Natural killer cell (primary cell): ENCODE measurements at regions not wholly inside any gene's neighbourhood (a gene's known extent, or its start where the extent isn't known, plus 50 kb on each side); places are given as distances from the start of the nearest gene placed in this dataset.

Source experiments
- ATAC-seq, 3 donors: fragments of 150-1000 bp in 2 of 3; fragments of 200-7000 bp in 1 of 3; cut with Tn5 transposase; 1 replicate in 1 of 3; 2 replicates in 2 of 3; pipeline ENCODE4 v1.10.0; 2021; ENCODE audit warnings: mild to moderate bottlenecking in 2 of 3, moderate library complexity in 2 of 3
- DNase-seq, 2 donors: peaks; one replicate each; pipeline versions ENCODE4 v3.0.0 to v3.0.0-alpha.2; 2013 to 2021; ENCODE audit warnings: mixed read lengths in 1 of 2
- H3K27ac ChIP-seq: one replicate; pipeline ENCODE4 v1.5.1; 2013; ENCODE audit warnings: mild to moderate bottlenecking, low read length
- H3K27me3 ChIP-seq: one replicate; pipeline ENCODE4 v1.6.1; 2013; ENCODE audit warnings: low read length; ENCODE audit not compliant: control insufficient read depth, insufficient read depth
- H3K36me3 ChIP-seq: one replicate; pipeline ENCODE4 v1.6.1; 2013; ENCODE audit warnings: low read length; ENCODE audit not compliant: control insufficient read depth, insufficient read depth
- H3K4me1 ChIP-seq: one replicate; pipeline ENCODE4 v1.6.1; 2013; ENCODE audit warnings: low read length; ENCODE audit not compliant: control insufficient read depth, insufficient read depth
- H3K4me3 ChIP-seq: one replicate; pipeline ENCODE4 v1.5.1; 2013; ENCODE audit warnings: low read length
- H3K9me3 ChIP-seq: one replicate; pipeline ENCODE4 v1.6.1; 2013; ENCODE audit warnings: low read length; ENCODE audit not compliant: control insufficient read depth, insufficient read depth
- H3K27ac Mint-ChIP-seq, 2 donors: one replicate each; pipeline ENCODE4 v1.8.0; 2022; ENCODE audit warnings: mild to moderate bottlenecking in 2 of 2, mixed read lengths in 2 of 2, moderate library complexity in 1 of 2
- H3K27me3 Mint-ChIP-seq, 2 donors: one replicate each; pipeline ENCODE4 v1.8.0; 2022; ENCODE audit warnings: low read depth in 2 of 2, mixed read lengths in 2 of 2
- H3K36me3 Mint-ChIP-seq: one replicate; pipeline ENCODE4 v1.8.0; 2022; ENCODE audit warnings: mixed read lengths
- H3K4me1 Mint-ChIP-seq, 2 donors: one replicate each; pipeline ENCODE4 v1.8.0; 2022; ENCODE audit warnings: mixed read lengths in 2 of 2
- H3K4me3 Mint-ChIP-seq: one replicate; pipeline ENCODE4 v1.8.0; 2022; ENCODE audit warnings: mild to moderate bottlenecking, moderate library complexity, mixed read lengths
- H3K9me3 Mint-ChIP-seq, 2 donors: one replicate each; pipeline ENCODE4 v1.8.0; 2022; ENCODE audit warnings: mixed read lengths in 2 of 2
- CTCF ChIP-seq: fragments of 200-600 bp; IDR thresholded peaks from one replicate; pipeline ENCODE4 v1.8.0; 2022; ENCODE audit warnings: antibody characterized with exemption
- WGBS: methylation state at CpG from one replicate; pipeline ENCODE4 v1.1.7; 2013; ENCODE audit warnings: missing lambda C conversion rate; ENCODE audit not compliant: insufficient coverage; 5-methylcytosine and 5-hydroxymethylcytosine counted together
- intact Hi-C: fragments of 100-400 bp; cut with micrococcal nuclease; formaldehyde crosslinking; loops from one replicate; pipeline ENCODE4 v1.14.2; 2022

GRCh38 chr11:23313001-23313400 lies 452.7 kb upstream of the CCDC179 start:
- peaks cover 0 to 2% of the 10 kb centered on the region in 2 donors for H3K9me3 Mint-ChIP-seq
- H3K4me3 ChIP-seq: no peak overlapping the region
- no peaks in the 10 kb centered on the region for H3K27me3 Mint-ChIP-seq
- H3K4me3 Mint-ChIP-seq: no peak overlapping the region
- intact Hi-C loops: no loop called here
- H3K4me1 ChIP-seq: no peaks in the 10 kb centered on the region
- no peaks in the 10 kb centered on the region for H3K36me3 Mint-ChIP-seq
- H3K27ac ChIP-seq: no peak overlapping the region
- H3K27ac Mint-ChIP-seq: no peak overlapping the region
- no peak for ATAC-seq
- TF ChIP-seq CTCF: no peak
- H3K36me3 ChIP-seq: no peaks in the 10 kb centered on the region
- WGBS: 50% methylated on average over 1 of the region's 1 CpG
- H3K4me1 Mint-ChIP-seq: peaks cover 5 to 6% of the 10 kb centered on the region in 2 donors
- no peaks in the 10 kb centered on the region for H3K9me3 ChIP-seq
- DNase-seq: no peak
- H3K27me3 ChIP-seq: no peaks in the 10 kb centered on the region

- Mint-ChIP-seq H3K9me3 (peaks cover 0 to 2% of the 10 kb centered on the region in 2 donors), H3K4me3 (no peak overlapping the region), H3K27ac (no peak overlapping the region), H3K27me3 (no peaks in the 10 kb centered on the region), H3K4me1 (peaks cover 5 to 6% of the 10 kb centered on the region in 2 donors), H3K36me3 (no peaks in the 10 kb centered on the region)
- Histone ChIP-seq H3K9me3 (no peaks in the 10 kb centered on the region), H3K4me3 (no peak overlapping the region), H3K27me3 (no peaks in the 10 kb centered on the region), H3K36me3 (no peaks in the 10 kb centered on the region), H3K27ac (no peak overlapping the region), H3K4me1 (no peaks in the 10 kb centered on the region)
- WGBS: 100% methylated on average over 2 of the region's 3 CpGs
- DNase-seq (no peak), ATAC-seq (no peak)
- intact Hi-C loops: no loop called here
- TF ChIP-seq CTCF: no peak
These were observed 453.9 kb upstream of the CCDC179 start for GRCh38 chr11:23314162-23314561.

GRCh38 chr11:23315286-23315685 lies 455.0 kb upstream of the CCDC179 start:
- intact Hi-C loops: no loop called here
- Histone ChIP-seq H3K27me3 (no peaks in the 10 kb centered on the region), H3K36me3 (no peaks in the 10 kb centered on the region), H3K9me3 (no peaks in the 10 kb centered on the region), H3K4me1 (no peaks in the 10 kb centered on the region), H3K27ac (no peak overlapping the region), H3K4me3 (no peak overlapping the region)
- H3K27ac Mint-ChIP-seq: no peak overlapping the region
- H3K4me1 Mint-ChIP-seq: peaks cover 5 to 6% of the 10 kb centered on the region in 2 donors
- H3K36me3 Mint-ChIP-seq: peaks cover 5% of the 10 kb centered on the region
- H3K27me3 Mint-ChIP-seq: no peaks in the 10 kb centered on the region
- ATAC-seq (no peak), DNase-seq (no peak)
- H3K4me3 Mint-ChIP-seq: no peak overlapping the region
- TF ChIP-seq CTCF: no peak
- WGBS: 95% methylated on average over 3 of the region's 3 CpGs
- H3K9me3 Mint-ChIP-seq: peaks cover 1 to 2% of the 10 kb centered on the region in 2 donors

- Mint-ChIP-seq H3K27ac (no peak overlapping the region), H3K4me1 (peaks cover 5 to 6% of the 10 kb centered on the region in 2 donors), H3K36me3 (peaks cover 10% of the 10 kb centered on the region), H3K9me3 (peaks cover 6 to 8% of the 10 kb centered on the region in 2 donors), H3K27me3 (no peaks in the 10 kb centered on the region), H3K4me3 (no peak overlapping the region)
- peaks cover 3% of the 10 kb centered on the region for H3K9me3 ChIP-seq
- H3K27ac ChIP-seq: no peak overlapping the region
- no peaks in the 10 kb centered on the region for H3K4me1 ChIP-seq
- no CpG with 5 or more reads among the region's 1 CpG for WGBS
- no peak overlapping the region for H3K4me3 ChIP-seq
- ATAC-seq (no peak), DNase-seq (no peak)
- intact Hi-C loops: no loop called here
- H3K27me3 ChIP-seq: no peaks in the 10 kb centered on the region
- TF ChIP-seq CTCF: no peak
- H3K36me3 ChIP-seq: no peaks in the 10 kb centered on the region
These were observed 457.5 kb upstream of the CCDC179 start for GRCh38 chr11:23317816-23318215.
